ENCODE measurements at regions not wholly inside any gene's neighbourhood (a gene's known extent, or its start where the extent isn't known, plus 50 kb on each side); places are given as distances from the start of the nearest gene placed in this dataset.

DNA sequence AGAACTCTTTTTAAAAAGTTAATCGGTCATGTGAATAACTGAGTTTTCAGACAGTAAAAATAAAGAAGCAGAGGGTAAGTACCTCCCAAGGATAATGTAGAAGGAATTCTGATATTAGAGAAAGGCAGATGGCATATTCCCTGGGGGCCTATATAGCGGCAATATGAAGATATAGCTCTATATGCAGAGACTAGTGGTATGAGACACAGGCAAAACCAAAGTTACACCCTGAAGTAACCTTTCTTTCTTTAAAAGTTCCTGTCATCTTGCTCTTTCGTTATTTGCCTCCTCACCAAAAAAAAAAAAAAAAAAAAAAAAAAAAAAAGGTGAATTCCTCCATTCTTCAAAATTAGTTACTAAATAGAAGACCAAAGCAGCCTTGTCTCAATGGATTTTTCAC is 76.2 kb upstream of the ARHGAP32 start:
- DNase-seq (ENCODE audit: low read depth in 2 of 2, low spot score in 1 of 2), result no peak

DNA sequence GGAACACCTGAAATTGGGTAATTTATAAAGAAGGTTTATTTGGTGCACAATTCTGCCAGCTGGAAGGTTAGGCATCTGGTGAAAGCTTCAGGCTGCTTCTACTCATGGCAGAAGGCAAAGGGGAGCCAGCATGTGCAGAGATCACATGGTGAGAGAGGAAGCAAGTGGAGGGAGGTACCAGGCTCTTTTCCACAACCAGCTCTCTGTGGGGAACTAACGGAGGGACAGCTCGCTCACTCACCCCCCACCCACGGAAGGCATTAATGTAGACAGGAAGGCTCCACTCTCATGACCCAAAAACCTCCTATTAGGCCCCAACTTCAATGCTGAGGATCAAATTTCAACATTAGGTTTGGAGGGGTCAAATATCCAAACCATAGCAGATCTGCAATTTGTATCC is 75.6 kb upstream of the ARHGAP32 start:
- no peak for DNase-seq (ENCODE audit: low read depth in 2 of 2, low spot score in 1 of 2)

DNA sequence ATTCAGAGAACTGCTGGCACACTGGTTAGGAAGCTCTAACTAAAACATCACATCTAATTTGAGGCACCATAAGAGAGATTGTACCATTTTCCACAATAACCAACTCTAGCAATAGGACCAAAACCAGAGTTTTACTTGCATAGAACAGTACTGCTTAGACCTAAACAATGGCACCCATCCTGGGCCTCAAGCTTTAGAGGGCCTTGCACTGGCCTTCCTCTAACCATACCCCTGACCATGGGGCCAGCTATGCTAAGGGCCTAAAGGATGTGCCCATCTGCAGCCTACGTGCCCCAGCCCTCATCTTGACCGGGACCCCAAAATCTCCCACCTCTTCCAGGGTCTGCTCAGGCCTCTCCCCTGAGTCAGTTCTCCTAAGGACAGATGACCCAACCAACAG is 74.4 kb upstream of the ARHGAP32 start:
- DNase-seq (ENCODE audit: low read depth in 2 of 2, low spot score in 1 of 2), result no peak

DNA sequence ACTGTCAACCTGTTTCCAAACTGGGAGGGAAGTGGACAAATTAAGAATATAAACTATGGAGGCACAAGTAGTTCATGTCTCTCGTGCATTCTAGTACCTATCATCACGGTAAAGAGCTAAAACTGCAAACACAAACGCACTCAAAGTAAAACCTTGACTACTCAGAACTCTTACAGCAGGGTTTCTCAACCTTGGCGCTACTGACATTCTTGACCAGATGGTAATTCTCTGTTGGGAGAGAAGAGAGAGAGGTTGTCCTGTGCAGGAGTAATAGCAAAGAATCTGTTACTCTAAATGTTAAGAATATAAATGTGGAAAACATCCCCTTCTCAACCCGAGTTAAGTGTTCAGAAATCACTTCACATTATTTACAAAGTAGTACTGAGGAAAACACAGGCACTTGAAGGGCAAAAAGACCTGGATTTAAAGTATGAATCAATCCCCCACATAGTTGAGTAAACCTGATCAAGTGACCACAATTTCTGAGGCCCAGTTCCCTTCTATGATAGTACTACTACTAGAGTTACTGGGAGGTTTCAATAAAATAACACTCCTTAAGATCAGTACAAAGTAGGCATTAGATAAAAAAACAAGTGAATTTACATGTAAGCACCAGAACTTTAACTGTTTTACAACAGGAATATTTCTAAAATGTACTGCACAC is 73.1 kb upstream of the ARHGAP32 start:
- no peak for DNase-seq (ENCODE audit: low read depth in 2 of 2, low spot score in 1 of 2)

DNA sequence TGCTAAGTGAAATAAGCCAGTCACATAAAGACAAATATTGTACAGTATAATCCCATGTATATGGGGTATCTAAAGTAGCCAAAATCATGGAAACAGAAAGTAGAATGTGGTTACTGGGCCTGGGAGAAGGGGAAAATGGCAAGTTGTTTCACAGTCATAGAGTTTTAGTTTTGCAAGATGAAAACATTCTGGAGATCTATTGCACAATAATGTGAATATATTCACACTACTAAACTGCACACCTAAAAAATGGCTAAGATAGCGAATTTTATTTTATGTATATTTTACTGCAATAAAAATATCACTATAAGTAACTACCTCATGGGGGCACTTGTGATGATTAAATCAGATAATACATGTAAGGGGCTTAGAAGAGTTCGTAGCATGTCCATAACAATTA is 72.0 kb upstream of the ARHGAP32 start:
- no peak for DNase-seq (ENCODE audit: low read depth in 2 of 2, low spot score in 1 of 2)

DNA sequence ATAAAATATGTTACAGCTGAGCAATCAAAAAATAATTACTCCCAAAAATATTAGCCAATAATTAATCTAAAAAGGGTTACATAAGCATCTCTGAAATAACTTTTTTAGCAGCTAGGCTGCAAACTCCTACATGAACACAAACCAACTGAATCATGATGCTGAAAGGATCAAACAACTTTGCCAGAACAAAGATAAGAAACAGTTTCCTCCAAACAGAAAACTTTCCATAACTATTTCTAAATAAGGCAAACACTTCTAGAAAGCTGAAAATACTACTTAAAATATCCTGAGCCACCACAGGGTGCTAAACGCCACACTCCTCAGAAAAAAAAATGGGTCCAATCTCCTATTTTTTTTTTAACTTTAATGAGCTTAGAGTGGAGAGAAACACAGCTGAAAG is 68.6 kb upstream of the ARHGAP32 start:
- DNase-seq (ENCODE audit: low read depth in 2 of 2, low spot score in 1 of 2), result no peak

DNA sequence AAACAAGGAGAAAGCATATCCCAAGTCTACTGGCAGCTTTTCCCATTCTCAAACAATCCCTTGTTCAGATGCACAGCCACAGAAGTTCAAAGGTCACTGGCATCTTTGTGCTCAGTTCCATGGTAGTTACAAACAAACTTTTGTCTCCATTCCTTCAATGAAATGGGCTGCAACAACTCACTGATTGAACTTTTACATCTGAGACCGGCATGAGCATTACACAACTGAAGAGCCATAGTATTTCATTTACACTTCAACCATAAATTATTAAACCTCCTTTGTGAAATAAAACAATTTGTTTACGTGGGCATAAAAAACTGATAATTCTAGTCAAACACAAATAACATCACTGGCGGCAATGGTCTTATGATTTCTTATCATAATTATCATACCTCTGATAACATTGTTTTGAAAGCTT is 67.8 kb upstream of the ARHGAP32 start:
- no peak for DNase-seq (ENCODE audit: low read depth in 2 of 2, low spot score in 1 of 2)

DNA sequence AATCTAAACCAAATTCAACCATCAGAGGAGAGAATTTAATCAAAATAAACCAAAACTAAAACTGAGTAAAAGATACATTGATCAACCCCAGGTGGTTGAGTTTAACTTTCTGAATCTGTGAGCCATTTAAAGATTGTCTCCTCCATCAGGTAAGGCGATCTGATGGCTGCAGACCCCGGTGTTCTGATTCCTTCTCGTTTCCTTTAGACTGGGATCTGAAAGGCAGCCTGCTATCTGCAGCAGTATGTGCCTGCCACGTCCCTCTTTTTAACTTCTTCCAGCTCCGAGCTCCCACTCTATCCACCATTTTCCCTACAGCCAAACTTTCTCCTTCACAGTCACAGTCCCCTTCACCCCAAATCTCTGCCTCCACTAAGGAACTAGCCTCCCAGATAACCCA is 66.1 kb upstream of the ARHGAP32 start:
- DNase-seq (ENCODE audit: low read depth in 2 of 2, low spot score in 1 of 2), result no peak

DNA sequence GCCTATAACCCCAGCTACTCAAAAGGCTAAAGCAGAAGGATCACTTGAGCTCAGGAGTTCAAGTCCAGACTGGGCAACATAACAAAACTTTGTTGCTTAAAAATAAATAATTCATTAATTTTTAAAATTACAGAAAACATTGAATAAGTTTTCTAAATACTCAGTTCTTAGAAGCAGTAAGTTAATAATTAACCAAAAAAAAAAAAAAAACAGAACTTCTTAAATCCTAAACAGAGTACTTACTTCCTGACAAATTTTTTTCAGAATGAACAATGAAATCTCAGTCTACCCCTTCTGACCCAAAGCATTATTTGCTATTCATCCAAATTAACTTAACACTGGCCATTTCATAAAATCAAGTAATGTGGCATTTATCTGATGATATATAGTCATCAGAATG is 65.4 kb upstream of the ARHGAP32 start:
- no peak for DNase-seq (ENCODE audit: low read depth in 2 of 2, low spot score in 1 of 2)

DNA sequence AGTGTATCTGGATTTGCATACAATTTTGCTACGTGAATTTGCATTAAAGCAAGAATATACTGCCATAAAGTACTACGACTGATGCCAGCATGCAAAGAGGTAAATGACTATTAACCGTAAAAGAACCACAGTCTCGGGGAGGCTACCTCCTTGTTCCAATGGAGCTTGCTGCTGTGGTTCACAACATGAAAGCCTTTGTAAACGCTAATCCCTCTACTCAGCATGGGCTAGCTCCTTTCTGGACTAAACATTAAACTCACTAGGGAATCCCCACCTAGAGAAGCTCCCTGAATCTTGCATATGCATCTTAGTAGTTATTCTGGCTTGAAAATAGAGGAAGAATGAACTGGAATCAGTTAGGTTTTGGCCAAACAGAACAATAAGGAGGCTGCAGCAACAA is 60.5 kb upstream of the ARHGAP32 start:
- DNase-seq (ENCODE audit: low read depth in 2 of 2, low spot score in 1 of 2), result no peak

DNA sequence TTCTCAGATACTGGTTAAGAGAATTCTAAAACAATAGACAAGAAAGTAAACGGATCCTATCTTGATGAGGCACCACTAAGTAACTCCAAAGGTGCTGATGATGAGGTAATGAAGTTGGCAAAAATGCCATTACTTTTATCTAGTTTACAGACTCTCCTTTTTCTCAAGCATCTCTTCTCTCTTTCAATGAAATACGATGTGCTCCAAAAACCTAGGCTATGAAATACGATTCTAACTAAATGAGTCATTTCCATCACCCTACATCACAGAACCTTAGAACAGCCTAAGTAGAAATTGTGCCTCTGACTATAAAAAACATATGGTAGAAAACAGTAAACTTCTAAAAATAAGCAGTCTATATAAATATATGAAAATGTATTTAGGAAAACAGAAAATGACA is 58.9 kb upstream of the ARHGAP32 start:
- no peak for DNase-seq (ENCODE audit: low read depth in 2 of 2, low spot score in 1 of 2)

DNA sequence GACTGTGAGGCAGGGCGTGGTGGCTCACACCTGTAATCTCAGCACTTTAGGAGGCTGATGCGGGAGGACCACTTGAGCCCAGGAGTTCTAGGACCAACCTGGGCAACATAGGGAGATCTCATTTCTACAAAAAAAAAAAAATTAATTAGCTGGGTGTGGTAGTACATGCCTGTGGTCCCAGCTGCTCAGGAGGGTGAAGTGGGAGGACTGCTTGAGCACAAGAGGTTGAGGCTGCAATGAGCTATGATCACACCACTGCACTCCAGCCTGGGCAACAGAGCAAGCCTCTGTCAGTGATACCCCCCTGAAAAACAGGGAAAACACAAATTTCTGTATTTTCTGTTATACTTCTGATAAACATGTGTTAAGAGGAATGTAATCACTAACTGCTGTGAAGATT is 57.8 kb upstream of the ARHGAP32 start:
- no peak for DNase-seq (ENCODE audit: low read depth in 2 of 2, low spot score in 1 of 2)

DNA sequence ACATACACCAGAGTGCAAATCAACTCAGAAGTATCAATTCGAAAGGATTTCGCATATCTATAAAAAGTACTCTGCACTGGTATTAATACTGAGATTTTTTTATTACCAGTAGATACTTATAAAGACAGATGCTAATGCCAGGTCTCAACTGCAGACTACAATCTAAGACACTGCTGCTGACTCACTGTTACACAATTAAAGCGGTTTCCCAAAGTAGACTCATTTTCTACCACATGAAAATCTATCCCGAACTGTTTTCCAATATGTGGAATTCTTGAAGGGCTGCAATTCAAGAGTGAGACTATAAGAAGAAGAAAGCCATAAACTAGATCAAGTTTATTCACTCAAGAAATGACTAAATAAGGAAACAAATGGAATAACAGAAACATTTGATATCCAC is 57.2 kb upstream of the ARHGAP32 start:
- no peak for DNase-seq (ENCODE audit: low read depth in 2 of 2, low spot score in 1 of 2)

DNA sequence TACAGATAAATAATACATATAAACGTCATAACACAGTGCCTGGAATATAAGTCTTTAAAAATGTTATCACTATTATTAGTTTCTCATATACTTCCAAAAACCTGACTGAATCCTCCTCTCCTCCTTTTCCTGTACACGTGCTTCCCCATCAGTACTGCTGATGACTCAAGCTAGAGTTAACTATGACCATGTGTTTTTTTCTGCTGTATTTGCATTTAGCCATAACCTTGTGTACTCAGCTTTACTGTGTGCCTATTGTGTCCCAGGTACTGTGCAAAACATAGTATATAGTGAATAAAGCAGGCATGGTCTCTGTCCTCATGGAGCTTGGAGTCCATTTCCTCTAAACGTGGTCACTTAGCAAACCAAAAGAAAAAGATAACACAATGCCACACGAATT is 56.5 kb upstream of the ARHGAP32 start:
- DNase-seq (ENCODE audit: low read depth in 2 of 2, low spot score in 1 of 2), result no peak

DNA sequence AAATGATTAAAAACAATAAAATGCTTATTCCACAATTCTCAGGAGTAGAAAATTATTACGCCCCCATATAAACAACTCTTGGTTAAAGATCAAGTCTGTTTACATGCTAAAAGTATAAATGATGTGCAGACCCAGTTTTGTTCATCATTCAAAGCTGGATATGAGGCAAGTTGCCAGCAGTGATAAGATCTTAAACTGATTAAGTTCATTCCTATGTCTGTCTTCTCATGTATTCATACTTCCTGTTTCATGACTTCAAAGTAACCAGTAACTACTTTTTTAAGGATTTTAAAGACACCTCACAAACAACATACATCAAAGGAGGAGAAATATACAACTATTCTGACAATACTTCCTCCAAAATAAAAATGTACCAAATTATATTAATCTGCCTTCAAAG is 55.0 kb upstream of the ARHGAP32 start:
- DNase-seq (ENCODE audit: low read depth in 2 of 2, low spot score in 1 of 2), result no peak

DNA sequence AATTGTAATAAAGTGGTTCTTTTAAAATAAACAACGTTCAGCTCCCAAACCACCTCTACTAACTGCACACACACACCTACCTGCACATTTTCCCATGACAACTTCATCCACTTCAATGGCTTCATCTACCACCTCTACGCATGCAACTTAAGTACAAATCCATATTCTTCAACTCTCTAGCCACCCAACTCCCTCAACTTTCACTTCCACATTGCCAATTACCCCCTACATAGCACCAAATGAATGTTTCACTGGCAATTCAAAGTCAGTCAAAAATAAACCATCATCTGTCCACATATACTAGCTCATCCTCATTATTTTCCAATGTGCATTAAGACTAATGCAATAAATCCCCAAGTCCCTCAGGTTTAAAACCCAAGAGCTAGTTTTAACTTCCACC is 50.7 kb upstream of the ARHGAP32 start:
- no peak for DNase-seq (ENCODE audit: low read depth in 2 of 2, low spot score in 1 of 2)

All from stimulated activated CD8-positive, alpha-beta memory T cell treated with anti-CD3 and anti-CD28 coated beads, Interleukin-4, amount 100 ng/mL, for 4 hours (primary cell).